Pulmonary artery endothelial cell (primary cell): ENCODE measurements at regions not wholly inside any gene's neighbourhood (a gene's known extent, or its start where the extent isn't known, plus 50 kb on each side); places are given as distances from the start of the nearest gene placed in this dataset.
"Not testable (repeated sequence)": the region's sequence is repeated elsewhere in the genome, so short reads cannot be mapped to it uniquely, and the experiment has no call there.

Experiments
- DNase-seq: peaks from one replicate; pipeline ENCODE4 v3.0.0-alpha.2; 2011; ENCODE audit warnings: low read depth, low spot score

DNA sequence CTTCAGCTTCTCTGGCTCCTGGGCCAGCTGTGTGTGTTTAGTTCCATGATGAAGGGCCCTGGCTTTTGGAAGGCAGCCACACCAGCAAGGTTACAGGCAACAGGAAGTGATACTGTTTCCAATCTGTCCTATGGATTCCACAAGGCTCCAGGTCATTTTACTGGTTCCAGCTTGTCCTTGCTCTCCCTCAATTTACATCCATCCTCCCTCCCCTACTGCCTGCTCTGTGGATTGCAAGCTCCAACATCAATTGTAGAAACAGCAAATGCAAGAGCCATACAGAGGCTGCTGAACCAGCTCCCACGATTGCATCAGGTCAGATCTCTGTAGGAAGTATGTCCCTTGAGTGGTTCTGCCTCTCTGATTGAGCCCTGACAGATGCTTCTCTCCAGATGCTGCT is 409.8 kb downstream of the NTRK2 start:
- no peak for DNase-seq

DNA sequence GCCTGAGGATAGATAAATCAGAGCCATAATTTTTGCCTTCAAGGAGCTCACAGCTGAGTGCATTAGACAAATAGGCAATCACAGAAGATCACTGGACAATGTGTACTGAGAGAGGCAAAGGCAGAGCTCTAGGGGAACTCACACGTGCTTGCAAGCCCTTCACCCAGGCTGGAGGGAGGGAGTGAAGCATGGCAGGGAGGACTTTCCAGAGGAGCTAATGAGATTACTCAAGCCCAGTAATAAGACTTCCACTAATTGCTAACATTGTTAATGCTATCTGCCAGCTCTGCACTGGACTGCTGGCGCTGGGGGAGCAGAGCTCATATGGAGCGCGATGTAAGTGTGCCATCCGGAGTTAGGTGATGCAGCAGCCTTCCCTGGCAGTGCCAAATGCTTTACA is 408.4 kb downstream of the NTRK2 start:
- DNase-seq = no peak

DNA sequence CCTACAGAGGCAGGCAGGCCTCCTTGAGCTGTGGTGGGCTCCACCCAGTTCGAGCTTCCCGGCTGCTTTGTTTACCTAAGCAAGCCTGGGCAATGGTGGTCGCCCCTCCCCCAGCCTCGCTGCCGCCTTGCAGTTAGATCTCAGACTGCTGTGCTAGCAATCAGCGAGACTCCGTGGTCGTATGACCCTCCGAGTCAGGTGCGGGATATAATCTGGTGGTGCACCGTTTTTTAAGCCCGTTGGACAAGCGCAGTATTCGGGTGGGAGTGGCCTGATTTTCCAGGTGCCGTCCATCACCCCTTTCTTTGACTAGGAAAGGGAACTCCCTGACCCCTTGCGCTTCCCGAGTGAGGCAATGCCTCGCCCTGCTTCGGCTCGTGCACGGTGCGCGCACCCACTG is 407.6 kb downstream of the NTRK2 start:
- DNase-seq = not testable (repeated sequence)
